Loucy (cell line): ENCODE measurements at regions not wholly inside any gene's neighbourhood (a gene's known extent, or its start where the extent isn't known, plus 50 kb on each side); places are given as distances from the start of the nearest gene placed in this dataset.

Source experiments
- H2AFZ ChIP-seq: fragments of 200-600 bp; sonication (generic); 2 replicates; pipeline ENCODE4 v1.6.0; 2016; ENCODE audit warnings: antibody characterized with exemption, mild to moderate bottlenecking, low read length, moderate library complexity
- H3F3A ChIP-seq: fragments of 200-600 bp; 2 replicates; pipeline ENCODE4 v1.6.0; 2016; ENCODE audit warnings: antibody characterized with exemption, low read depth, mild to moderate bottlenecking
- H3K27me3 ChIP-seq: fragments of 200-600 bp; sonication (generic); 2 replicates; pipeline ENCODE4 v1.6.1; 2014; ENCODE audit warnings: low read length, mild to moderate bottlenecking; ENCODE audit not compliant: insufficient read depth, poor library complexity, severe bottlenecking
- H3K36me3 ChIP-seq: fragments of 200-600 bp; sonication (generic); 2 replicates; pipeline ENCODE4 v1.6.1; 2016; ENCODE audit warnings: low read length; ENCODE audit not compliant: insufficient read depth
- H3K4me1 ChIP-seq: fragments of 200-600 bp; sonication (generic); 2 replicates; pipeline ENCODE4 v1.5.1; 2014; ENCODE audit warnings: low read length, mild to moderate bottlenecking; ENCODE audit not compliant: insufficient read depth, poor library complexity, severe bottlenecking
- H3K4me2 ChIP-seq: fragments of 200-600 bp; sonication (generic); 2 replicates; pipeline ENCODE4 v1.6.0; 2014; ENCODE audit warnings: antibody characterized with exemption, low read length, low read depth, mild to moderate bottlenecking; ENCODE audit not compliant: poor library complexity, severe bottlenecking
- H3K4me3 ChIP-seq: fragments of 200-600 bp; sonication (generic); 2 replicates; pipeline ENCODE4 v1.5.1; 2014; ENCODE audit warnings: low read length, mild to moderate bottlenecking, mixed read lengths; ENCODE audit not compliant: poor library complexity, severe bottlenecking
- H3K79me2 ChIP-seq: fragments of 200-600 bp; sonication (generic); 2 replicates; pipeline ENCODE4 v1.6.1; 2014; ENCODE audit warnings: low read length; ENCODE audit not compliant: insufficient read depth
- H3K9ac ChIP-seq: fragments of 200-600 bp; sonication (generic); 2 replicates; pipeline ENCODE4 v1.6.0; 2014; ENCODE audit warnings: mild to moderate bottlenecking, low read depth, low read length, moderate library complexity; ENCODE audit not compliant: poor library complexity, severe bottlenecking
- H3K9me2 ChIP-seq: fragments of 200-600 bp; sonication (generic); replicated peaks from 2 replicates; pipeline ENCODE4 v1.6.1; 2016; ENCODE audit warnings: low read depth, low read length, mixed read lengths
- H3K9me3 ChIP-seq: fragments of 200-600 bp; sonication (generic); 2 replicates; pipeline ENCODE4 v1.6.1; 2014; ENCODE audit warnings: mild to moderate bottlenecking, antibody characterized with exemption, low read length, low read depth; ENCODE audit not compliant: insufficient read depth
- H4K20me1 ChIP-seq: fragments of 200-600 bp; sonication (generic); 2 replicates; pipeline ENCODE4 v1.6.0; 2014; ENCODE audit warnings: antibody characterized with exemption, low read length, mild to moderate bottlenecking; ENCODE audit not compliant: insufficient read depth, poor library complexity, severe bottlenecking
- CTCF ChIP-seq: fragments of 200-600 bp; sonication (generic); conservative IDR thresholded peaks from 2 replicates; pipeline ENCODE4 v1.5.1; 2014; ENCODE audit warnings: mild to moderate bottlenecking, antibody characterized with exemption, low read length
- EZH2phosphoT487 ChIP-seq: fragments of 200-600 bp; IDR thresholded peaks from 2 replicates; pipeline ENCODE4 v1.6.1; 2018; ENCODE audit warnings: antibody characterized with exemption, mild to moderate bottlenecking, moderate library complexity, borderline replicate concordance

GRCh38 chr4:54913751-54914526 is 211.5 kb downstream of the KDR start:
- Histone ChIP-seq H3F3A (no peaks in the 10 kb centered on the region), H4K20me1 (no peaks in the 10 kb centered on the region), H3K27me3 (no peaks in the 10 kb centered on the region), H2AFZ (peak overlapping the region; percentile 16; the same call in 1 of the 2 replicates), H3K79me2 (no peaks in the 10 kb centered on the region), H3K4me1 (peaks cover 54% of the 10 kb centered on the region), H3K4me3 (no peak overlapping the region), H3K4me2 (peak overlapping the region; percentile 3), H3K36me3 (no peaks in the 10 kb centered on the region), H3K9me2 (no peaks in the 10 kb centered on the region), H3K9me3 (no peaks in the 10 kb centered on the region), H3K9ac (no peak overlapping the region)
- TF ChIP-seq CTCF (no peak), EZH2phosphoT487 (no peak)

- Histone ChIP-seq H2AFZ (0 out of 2 replicates have a peak overlapping the region, but pooled peaks have one; percentile 10), H3K4me1 (peaks cover 63% of the 10 kb centered on the region), H4K20me1 (no peaks in the 10 kb centered on the region), H3K27me3 (no peaks in the 10 kb centered on the region), H3F3A (no peaks in the 10 kb centered on the region), H3K9me2 (no peaks in the 10 kb centered on the region), H3K79me2 (no peaks in the 10 kb centered on the region), H3K4me3 (no peak overlapping the region), H3K9me3 (peaks cover 6% of the 10 kb centered on the region; the same call in 1 of the 2 replicates), H3K36me3 (no peaks in the 10 kb centered on the region), H3K9ac (no peak overlapping the region), H3K4me2 (no peak overlapping the region)
- TF ChIP-seq CTCF (no peak), EZH2phosphoT487 (no peak)
These were observed 213.2 kb downstream of the KDR start for GRCh38 chr4:54912155-54912554.

GRCh38 chr4:54909961-54910360 is 215.4 kb downstream of the KDR start:
- H3K79me2 ChIP-seq: no peaks in the 10 kb centered on the region
- H3K4me2 ChIP-seq: peak overlapping the region; percentile 60
- peaks cover 63% of the 10 kb centered on the region for H3K4me1 ChIP-seq
- H3K9ac ChIP-seq: no peak overlapping the region
- H3K9me2 ChIP-seq: no peaks in the 10 kb centered on the region
- no peak overlapping the region for H2AFZ ChIP-seq
- H3K36me3 ChIP-seq: no peaks in the 10 kb centered on the region
- H3K27me3 ChIP-seq: no peaks in the 10 kb centered on the region
- peaks cover 12% of the 10 kb centered on the region for H3K9me3 ChIP-seq
- peak overlapping the region; percentile 6 for H3K4me3 ChIP-seq
- TF ChIP-seq CTCF (no peak), EZH2phosphoT487 (no peak)
- H4K20me1 ChIP-seq: no peaks in the 10 kb centered on the region
- no peaks in the 10 kb centered on the region for H3F3A ChIP-seq
